ENCODE measurements at regions not wholly inside any gene's neighbourhood (a gene's known extent, or its start where the extent isn't known, plus 50 kb on each side); places are given as distances from the start of the nearest gene placed in this dataset.

GRCh38 chr7:12990440-12990839 is 303.0 kb downstream of the ARL4A start:
- no peak for TF ChIP-seq YY1 (IDR thresholded peaks at IDR 0.05; ENCODE audit: insufficient read depth, insufficient read length)
- no peak for TF ChIP-seq ZNF274 (IDR thresholded peaks at IDR 0.05; ENCODE audit: low read depth, low read length)
- TF ChIP-seq SUZ12 (IDR thresholded peaks at IDR 0.05; ENCODE audit: extremely low read depth, insufficient read depth, insufficient read length): no peak
